Fibroblast of skin of scalp (primary cell): ENCODE measurements at regions not wholly inside any gene's neighbourhood (a gene's known extent, or its start where the extent isn't known, plus 50 kb on each side); places are given as distances from the start of the nearest gene placed in this dataset.

Experiments
- DNase-seq: peaks from one replicate; pipeline ENCODE4 v3.0.0-alpha.2; 2013

- peak; percentile 44 for DNase-seq
Measured at GRCh38 chr7:47663213-47663612, 81.3 kb upstream of the TNS3 start.

GRCh38 chr7:47661051-47661714 is 79.3 kb upstream of the TNS3 start:
- DNase-seq, result no peak

GRCh38 chr7:47659664-47660462 is 78.0 kb upstream of the TNS3 start:
- no peak for DNase-seq

- DNase-seq, result no peak
Measured at GRCh38 chr7:47658886-47659635, 77.2 kb upstream of the TNS3 start.

GRCh38 chr7:47657126-47657525 is 75.2 kb upstream of the TNS3 start:
- no peak for DNase-seq

- DNase-seq, result peak; percentile 35
Measured at GRCh38 chr7:47654672-47655298, 72.9 kb upstream of the TNS3 start.

- DNase-seq, result peak; percentile 44
Measured at GRCh38 chr7:47653550-47654411, 71.9 kb upstream of the TNS3 start.

- peak; percentile 34 for DNase-seq
Measured at GRCh38 chr7:47652591-47652990, 70.7 kb upstream of the TNS3 start.

GRCh38 chr7:47651355-47652317 is 69.7 kb upstream of the TNS3 start:
- peak; percentile 99 for DNase-seq

- DNase-seq, result no peak
Measured at GRCh38 chr7:47649919-47650318, 68.0 kb upstream of the TNS3 start.

- peak; percentile 89 for DNase-seq
Measured at GRCh38 chr7:47648275-47648925, 66.5 kb upstream of the TNS3 start.

GRCh38 chr7:47647918-47648250 is 66.0 kb upstream of the TNS3 start:
- no peak for DNase-seq

- peak; percentile 31 for DNase-seq
Measured at GRCh38 chr7:47647181-47647917, 65.4 kb upstream of the TNS3 start.

GRCh38 chr7:47643716-47644400 is 61.9 kb upstream of the TNS3 start:
- DNase-seq, result no peak

GRCh38 chr7:47640265-47640664 is 58.4 kb upstream of the TNS3 start:
- DNase-seq, result no peak

GRCh38 chr7:47639495-47640110 is 57.7 kb upstream of the TNS3 start:
- DNase-seq, result no peak

- DNase-seq, result peak; percentile 31
Measured at GRCh38 chr7:47638679-47639315, 56.9 kb upstream of the TNS3 start.
